Muscle layer of duodenum (tissue), 2 donors: ENCODE measurements at regions not wholly inside any gene's neighbourhood (a gene's known extent, or its start where the extent isn't known, plus 50 kb on each side); places are given as distances from the start of the nearest gene placed in this dataset.

Experiments used
- H3K27ac ChIP-seq: one replicate; pipeline ENCODE4 v1.7.0; 2013; ENCODE audit warnings: mild to moderate bottlenecking, low read length
- H3K27me3 ChIP-seq: one replicate; pipeline ENCODE4 v1.7.0; 2013; ENCODE audit warnings: low read depth, mild to moderate bottlenecking, control low read depth, low read length
- H3K36me3 ChIP-seq, 2 donors: one replicate each; pipeline ENCODE4 v1.7.0; 2013; ENCODE audit warnings: low read length in 2 of 2, control low read depth in 1 of 2, mild to moderate bottlenecking in 1 of 2; ENCODE audit not compliant: insufficient read depth in 2 of 2, control insufficient read depth in 1 of 2
- H3K4me1 ChIP-seq, 2 donors: one replicate each; pipeline ENCODE4 v1.7.0; 2013; ENCODE audit warnings: low read length in 2 of 2, mild to moderate bottlenecking in 2 of 2, control low read depth in 1 of 2, moderate library complexity in 1 of 2; ENCODE audit not compliant: insufficient read depth in 2 of 2, control insufficient read depth in 1 of 2
- H3K4me3 ChIP-seq, 2 donors: one replicate each; pipeline ENCODE4 v1.7.0; 2013; ENCODE audit warnings: low read length in 2 of 2, low read depth in 1 of 2, mild to moderate bottlenecking in 1 of 2
- H3K9me3 ChIP-seq, 2 donors: one replicate each; pipeline ENCODE4 v1.7.0; 2013; ENCODE audit warnings: low read length in 2 of 2, control low read depth in 1 of 2, mild to moderate bottlenecking in 1 of 2; ENCODE audit not compliant: control insufficient read depth in 1 of 2
- donor health status: healthy.

- H3K4me3 ChIP-seq = no peak overlapping the region
- no peaks in the 10 kb centered on the region for H3K36me3 ChIP-seq
- no peaks in the 10 kb centered on the region for H3K4me1 ChIP-seq
- no peak overlapping the region for H3K27ac ChIP-seq
- peaks cover 0 to 4% of the 10 kb centered on the region in 2 donors for H3K9me3 ChIP-seq
- no peaks in the 10 kb centered on the region for H3K27me3 ChIP-seq
Measured at GRCh38 chr6:165200178-165200577, 109.2 kb downstream of the C6orf118 start.

- Histone ChIP-seq H3K27ac (no peak overlapping the region), H3K27me3 (no peaks in the 10 kb centered on the region)
Measured at GRCh38 chr6:165191461-165191860, 117.9 kb downstream of the C6orf118 start.

GRCh38 chr6:165186441-165187205 is 122.8 kb downstream of the C6orf118 start:
- Histone ChIP-seq H3K27ac (no peak overlapping the region), H3K27me3 (no peaks in the 10 kb centered on the region), H3K4me1 (no peaks in the 10 kb centered on the region), H3K9me3 (no peaks in the 10 kb centered on the region), H3K36me3 (no peaks in the 10 kb centered on the region), H3K4me3 (no peak overlapping the region)

More at GRCh38 chr6:165191461-165191860, 117.9 kb downstream of the C6orf118 start:
- Histone ChIP-seq H3K9me3 (peaks cover 0 to 4% of the 10 kb centered on the region in 2 donors), H3K36me3 (no peaks in the 10 kb centered on the region), H3K4me3 (no peak overlapping the region), H3K4me1 (no peaks in the 10 kb centered on the region)

GRCh38 chr6:165186041-165186440 is 123.4 kb downstream of the C6orf118 start:
- Histone ChIP-seq H3K4me3 (no peak overlapping the region), H3K36me3 (no peaks in the 10 kb centered on the region), H3K9me3 (no peaks in the 10 kb centered on the region), H3K4me1 (no peaks in the 10 kb centered on the region), H3K27me3 (no peaks in the 10 kb centered on the region), H3K27ac (no peak overlapping the region)

- H3K27ac ChIP-seq = no peak overlapping the region
- H3K4me1 ChIP-seq = no peaks in the 10 kb centered on the region
- no peaks in the 10 kb centered on the region for H3K36me3 ChIP-seq
- H3K4me3 ChIP-seq = no peak overlapping the region
- H3K27me3 ChIP-seq = no peaks in the 10 kb centered on the region
- no peaks in the 10 kb centered on the region for H3K9me3 ChIP-seq
Measured at GRCh38 chr6:165184192-165184979, 125.0 kb downstream of the C6orf118 start.

GRCh38 chr6:165183496-165184140 is 125.8 kb downstream of the C6orf118 start:
- no peaks in the 10 kb centered on the region for H3K4me1 ChIP-seq
- no peak overlapping the region for H3K27ac ChIP-seq
- no peaks in the 10 kb centered on the region for H3K27me3 ChIP-seq
- no peak overlapping the region for H3K4me3 ChIP-seq
- H3K36me3 ChIP-seq = no peaks in the 10 kb centered on the region
- H3K9me3 ChIP-seq = no peaks in the 10 kb centered on the region

GRCh38 chr6:165183071-165183470 is 126.3 kb downstream of the C6orf118 start:
- Histone ChIP-seq H3K4me1 (no peaks in the 10 kb centered on the region), H3K4me3 (no peak overlapping the region), H3K27me3 (no peaks in the 10 kb centered on the region), H3K27ac (no peak overlapping the region), H3K9me3 (no peaks in the 10 kb centered on the region), H3K36me3 (no peaks in the 10 kb centered on the region)

- Histone ChIP-seq H3K27ac (no peak overlapping the region), H3K36me3 (no peaks in the 10 kb centered on the region), H3K9me3 (no peaks in the 10 kb centered on the region), H3K4me3 (no peak overlapping the region), H3K4me1 (no peaks in the 10 kb centered on the region), H3K27me3 (no peaks in the 10 kb centered on the region)
Measured at GRCh38 chr6:165181951-165182414, 127.4 kb downstream of the C6orf118 start.

GRCh38 chr6:165178056-165178455 is 131.3 kb downstream of the C6orf118 start:
- H3K9me3 ChIP-seq = no peaks in the 10 kb centered on the region
- no peaks in the 10 kb centered on the region for H3K36me3 ChIP-seq
- no peaks in the 10 kb centered on the region for H3K4me1 ChIP-seq
- H3K27me3 ChIP-seq = no peaks in the 10 kb centered on the region
- no peak overlapping the region for H3K4me3 ChIP-seq
- H3K27ac ChIP-seq = no peak overlapping the region

- Histone ChIP-seq H3K36me3 (no peaks in the 10 kb centered on the region), H3K27me3 (no peaks in the 10 kb centered on the region), H3K27ac (no peak overlapping the region), H3K4me3 (no peak overlapping the region), H3K4me1 (no peaks in the 10 kb centered on the region), H3K9me3 (no peaks in the 10 kb centered on the region)
Measured at GRCh38 chr6:165173484-165173883, 135.9 kb downstream of the C6orf118 start.

GRCh38 chr6:165167861-165168260 is 141.5 kb downstream of the C6orf118 start:
- Histone ChIP-seq H3K9me3 (peaks cover 0 to 2% of the 10 kb centered on the region in 2 donors), H3K27ac (no peak overlapping the region), H3K4me1 (no peaks in the 10 kb centered on the region), H3K4me3 (no peak overlapping the region), H3K36me3 (no peaks in the 10 kb centered on the region), H3K27me3 (no peaks in the 10 kb centered on the region)
